Neural cell (in vitro differentiated cells): ENCODE measurements at regions not wholly inside any gene's neighbourhood (a gene's known extent, or its start where the extent isn't known, plus 50 kb on each side); places are given as distances from the start of the nearest gene placed in this dataset.

ENCODE experiments used
- H2AFZ ChIP-seq: fragments of 200-600, 300-800 bp; sonication (generic), shearing (Covaris generic); 2 replicates; pipeline ENCODE4 v1.6.0; 2014; ENCODE audit warnings: low read depth, mild to moderate bottlenecking, antibody characterized with exemption, low read length, moderate library complexity
- H3F3A ChIP-seq: fragments of 200-600 bp; shearing (Covaris generic); 2 replicates; pipeline ENCODE4 v1.6.1; 2016; ENCODE audit warnings: mild to moderate bottlenecking, moderate library complexity, mixed read lengths, antibody characterized with exemption, low read length; ENCODE audit not compliant: insufficient read depth, poor library complexity, severe bottlenecking
- H3K27ac ChIP-seq: fragments of 200-600, 300-800 bp; sonication (generic), shearing (Covaris generic); 2 replicates; pipeline ENCODE4 v1.5.1; 2014; ENCODE audit warnings: mild to moderate bottlenecking, low read length, moderate library complexity
- H3K27me3 ChIP-seq: fragments of 300-800, 200-600 bp; sonication (generic), shearing (Covaris generic); 2 replicates; pipeline ENCODE4 v1.6.0; 2014; ENCODE audit warnings: mild to moderate bottlenecking, low read depth, low read length, moderate library complexity; ENCODE audit not compliant: insufficient read depth
- H3K36me3 ChIP-seq: fragments of 300-800, 200-600 bp; sonication (generic), shearing (Covaris generic); 2 replicates; pipeline ENCODE4 v1.5.1; 2014; ENCODE audit warnings: mild to moderate bottlenecking, antibody characterized with exemption, low read length, moderate library complexity; ENCODE audit not compliant: insufficient read depth
- H3K4me2 ChIP-seq: fragments of 300-800, 200-600 bp; sonication (generic), shearing (Covaris generic); 2 replicates; pipeline ENCODE4 v1.6.0; 2014; ENCODE audit warnings: mild to moderate bottlenecking, low read length
- H3K4me3 ChIP-seq: fragments of 300-800, 200-600 bp; sonication (generic), shearing (Covaris generic); 2 replicates; pipeline ENCODE4 v1.5.1; 2014; ENCODE audit warnings: mild to moderate bottlenecking, low read length, moderate library complexity
- H3K79me2 ChIP-seq: fragments of 200-600 bp; shearing (Covaris generic); replicated peaks from 2 replicates; pipeline ENCODE4 v1.6.0; 2014; ENCODE audit warnings: mild to moderate bottlenecking, low read length, moderate library complexity; ENCODE audit not compliant: insufficient read depth
- H3K9ac ChIP-seq: fragments of 300-800, 200-600 bp; sonication (generic), shearing (Covaris generic); 2 replicates; pipeline ENCODE4 v1.6.1; 2016; ENCODE audit warnings: mild to moderate bottlenecking, low read length, mixed read lengths
- H3K9me2 ChIP-seq: fragments of 200-600 bp; shearing (Covaris generic); 2 replicates; pipeline ENCODE4 v1.6.1; 2016; ENCODE audit warnings: mild to moderate bottlenecking, low read length, mixed read lengths; ENCODE audit not compliant: insufficient read depth
- H3K9me3 ChIP-seq: fragments of 200-600, 300-800 bp; sonication (generic), shearing (Covaris generic); 2 replicates; pipeline ENCODE4 v1.6.1; 2016; ENCODE audit warnings: mild to moderate bottlenecking, mixed run types, low read length, moderate library complexity, mixed read lengths
- H4K20me1 ChIP-seq: fragments of 200-600 bp; shearing (Covaris generic); 2 replicates; pipeline ENCODE4 v1.6.1; 2016; ENCODE audit warnings: mild to moderate bottlenecking, mixed run types; ENCODE audit not compliant: insufficient read depth
- EP300 ChIP-seq: fragments of 450-650 bp; conservative IDR thresholded peaks from 2 replicates; pipeline ENCODE4 v1.6.1; 2014; ENCODE audit warnings: antibody characterized with exemption, mild to moderate bottlenecking, moderate library complexity; ENCODE audit not compliant: poor library complexity, severe bottlenecking
- EZH2 ChIP-seq: fragments of 200-600, 300-800 bp; shearing (Covaris generic), sonication (generic); IDR thresholded peaks from 2 replicates; pipeline ENCODE4 v1.6.1; 2014; ENCODE audit warnings: antibody characterized with exemption, low read length, borderline replicate concordance, mild to moderate bottlenecking; ENCODE audit not compliant: insufficient read depth, poor library complexity, severe bottlenecking
- MXI1 ChIP-seq: fragments of 450-650 bp; conservative IDR thresholded peaks from 2 replicates; pipeline ENCODE4 v1.6.1; 2014; ENCODE audit warnings: antibody characterized with exemption, mild to moderate bottlenecking; ENCODE audit not compliant: poor library complexity, severe bottlenecking
- POLR2AphosphoS5 ChIP-seq: IDR thresholded peaks from 2 replicates; pipeline ENCODE4 v1.6.1; 2012
- RAD21 ChIP-seq: fragments of 450-650 bp; conservative IDR thresholded peaks from 2 replicates; pipeline ENCODE4 v1.6.1; 2014; ENCODE audit warnings: antibody characterized with exemption, mild to moderate bottlenecking, moderate library complexity
- SMC3 ChIP-seq: fragments of 450-650 bp; conservative IDR thresholded peaks from 2 replicates; pipeline ENCODE4 v1.6.1; 2014; ENCODE audit warnings: antibody characterized with exemption, mild to moderate bottlenecking, moderate library complexity; ENCODE audit not compliant: poor library complexity
- TAF1 ChIP-seq: IDR thresholded peaks from 2 replicates; pipeline ENCODE4 v1.6.1; 2012; ENCODE audit warnings: low read depth
- TF ChIP-seq, protein P1 (sequence below): IDR thresholded peaks from 2 replicates; pipeline ENCODE4 v1.6.1; 2012; ENCODE audit warnings: borderline replicate concordance
- TF ChIP-seq, protein P2 (sequence below): fragments of 450-650 bp; IDR thresholded peaks from 2 replicates; pipeline ENCODE4 v1.5.1; 2014; ENCODE audit warnings: antibody characterized with exemption, mild to moderate bottlenecking, moderate library complexity; ENCODE audit not compliant: poor library complexity, severe bottlenecking

DNA sequence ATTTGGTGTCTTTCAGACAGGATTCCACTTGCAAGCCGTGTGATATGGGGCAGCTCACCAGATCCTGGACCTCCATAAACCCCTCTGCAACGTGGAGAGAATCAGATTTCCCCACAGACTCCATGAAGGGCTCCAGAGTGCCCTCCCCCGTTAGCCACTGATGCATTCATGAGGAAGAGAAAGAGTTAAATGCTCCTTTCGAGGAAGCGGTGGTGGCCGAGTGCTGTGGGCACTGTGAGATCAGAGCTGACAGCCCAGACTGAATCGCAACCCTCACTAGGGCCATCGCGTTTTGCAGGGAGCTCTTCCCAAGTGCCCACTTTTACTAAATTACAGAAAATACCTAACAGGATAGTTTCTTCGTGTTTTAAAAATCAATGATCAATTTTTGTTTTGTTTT is 226.3 kb upstream of the ZNF32 start:
- Histone ChIP-seq H3K27ac (no peak overlapping the region), H2AFZ (no peak overlapping the region), H3K9me2 (no peaks in the 10 kb centered on the region), H3F3A (no peaks in the 10 kb centered on the region), H3K9ac (no peak overlapping the region), H3K79me2 (no peaks in the 10 kb centered on the region), H4K20me1 (no peaks in the 10 kb centered on the region), H3K27me3 (no peaks in the 10 kb centered on the region), H3K9me3 (no peaks in the 10 kb centered on the region), H3K4me2 (no peak overlapping the region), H3K36me3 (no peaks in the 10 kb centered on the region), H3K4me3 (no peak overlapping the region)
- TF ChIP-seq EZH2 (no peak), POLR2AphosphoS5 (no peak), EP300 (no peak), MXI1 (no peak), TAF1 (no peak), RAD21 (no peak), SMC3 (no peak)
- TF ChIP-seq, protein P1, sequence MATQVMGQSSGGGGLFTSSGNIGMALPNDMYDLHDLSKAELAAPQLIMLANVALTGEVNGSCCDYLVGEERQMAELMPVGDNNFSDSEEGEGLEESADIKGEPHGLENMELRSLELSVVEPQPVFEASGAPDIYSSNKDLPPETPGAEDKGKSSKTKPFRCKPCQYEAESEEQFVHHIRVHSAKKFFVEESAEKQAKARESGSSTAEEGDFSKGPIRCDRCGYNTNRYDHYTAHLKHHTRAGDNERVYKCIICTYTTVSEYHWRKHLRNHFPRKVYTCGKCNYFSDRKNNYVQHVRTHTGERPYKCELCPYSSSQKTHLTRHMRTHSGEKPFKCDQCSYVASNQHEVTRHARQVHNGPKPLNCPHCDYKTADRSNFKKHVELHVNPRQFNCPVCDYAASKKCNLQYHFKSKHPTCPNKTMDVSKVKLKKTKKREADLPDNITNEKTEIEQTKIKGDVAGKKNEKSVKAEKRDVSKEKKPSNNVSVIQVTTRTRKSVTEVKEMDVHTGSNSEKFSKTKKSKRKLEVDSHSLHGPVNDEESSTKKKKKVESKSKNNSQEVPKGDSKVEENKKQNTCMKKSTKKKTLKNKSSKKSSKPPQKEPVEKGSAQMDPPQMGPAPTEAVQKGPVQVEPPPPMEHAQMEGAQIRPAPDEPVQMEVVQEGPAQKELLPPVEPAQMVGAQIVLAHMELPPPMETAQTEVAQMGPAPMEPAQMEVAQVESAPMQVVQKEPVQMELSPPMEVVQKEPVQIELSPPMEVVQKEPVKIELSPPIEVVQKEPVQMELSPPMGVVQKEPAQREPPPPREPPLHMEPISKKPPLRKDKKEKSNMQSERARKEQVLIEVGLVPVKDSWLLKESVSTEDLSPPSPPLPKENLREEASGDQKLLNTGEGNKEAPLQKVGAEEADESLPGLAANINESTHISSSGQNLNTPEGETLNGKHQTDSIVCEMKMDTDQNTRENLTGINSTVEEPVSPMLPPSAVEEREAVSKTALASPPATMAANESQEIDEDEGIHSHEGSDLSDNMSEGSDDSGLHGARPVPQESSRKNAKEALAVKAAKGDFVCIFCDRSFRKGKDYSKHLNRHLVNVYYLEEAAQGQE = no peak
- TF ChIP-seq, protein P2, sequence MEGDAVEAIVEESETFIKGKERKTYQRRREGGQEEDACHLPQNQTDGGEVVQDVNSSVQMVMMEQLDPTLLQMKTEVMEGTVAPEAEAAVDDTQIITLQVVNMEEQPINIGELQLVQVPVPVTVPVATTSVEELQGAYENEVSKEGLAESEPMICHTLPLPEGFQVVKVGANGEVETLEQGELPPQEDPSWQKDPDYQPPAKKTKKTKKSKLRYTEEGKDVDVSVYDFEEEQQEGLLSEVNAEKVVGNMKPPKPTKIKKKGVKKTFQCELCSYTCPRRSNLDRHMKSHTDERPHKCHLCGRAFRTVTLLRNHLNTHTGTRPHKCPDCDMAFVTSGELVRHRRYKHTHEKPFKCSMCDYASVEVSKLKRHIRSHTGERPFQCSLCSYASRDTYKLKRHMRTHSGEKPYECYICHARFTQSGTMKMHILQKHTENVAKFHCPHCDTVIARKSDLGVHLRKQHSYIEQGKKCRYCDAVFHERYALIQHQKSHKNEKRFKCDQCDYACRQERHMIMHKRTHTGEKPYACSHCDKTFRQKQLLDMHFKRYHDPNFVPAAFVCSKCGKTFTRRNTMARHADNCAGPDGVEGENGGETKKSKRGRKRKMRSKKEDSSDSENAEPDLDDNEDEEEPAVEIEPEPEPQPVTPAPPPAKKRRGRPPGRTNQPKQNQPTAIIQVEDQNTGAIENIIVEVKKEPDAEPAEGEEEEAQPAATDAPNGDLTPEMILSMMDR = no peak

DNA sequence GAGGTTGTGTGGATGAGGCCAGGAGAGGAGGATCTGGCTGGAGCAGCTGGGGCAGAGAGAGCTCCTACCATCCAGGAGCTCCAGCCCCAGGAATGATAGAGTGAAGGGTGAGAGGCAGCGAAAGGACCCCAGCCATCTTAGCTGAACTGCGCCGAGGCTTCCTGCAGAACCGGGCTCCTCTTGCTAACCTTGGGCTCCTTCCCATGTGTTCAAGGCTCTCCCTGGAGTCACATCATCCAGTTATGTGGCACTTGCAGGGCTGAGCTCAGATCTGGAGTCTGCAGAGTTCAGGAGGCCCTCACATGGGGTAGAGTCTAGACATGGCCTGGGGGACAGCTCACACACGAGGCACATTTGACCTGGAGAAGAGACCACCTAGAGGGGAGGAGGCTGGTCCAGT is 225.0 kb upstream of the ZNF32 start:
- no peak overlapping the region for H3K4me3 ChIP-seq
- H3F3A ChIP-seq = no peaks in the 10 kb centered on the region
- no peaks in the 10 kb centered on the region for H3K9me3 ChIP-seq
- TF ChIP-seq MXI1 = no peak
- no peak for TF ChIP-seq EZH2
- TF ChIP-seq, protein P1 = no peak
- no peak for TF ChIP-seq EP300
- TF ChIP-seq, protein P2 = no peak
- TF ChIP-seq POLR2AphosphoS5 = no peak
- TF ChIP-seq SMC3 = no peak
- TF ChIP-seq RAD21 = no peak
- TF ChIP-seq TAF1 = no peak
- H3K79me2 ChIP-seq = no peaks in the 10 kb centered on the region
- no peaks in the 10 kb centered on the region for H4K20me1 ChIP-seq
- H3K27me3 ChIP-seq = no peaks in the 10 kb centered on the region
- H3K4me2 ChIP-seq = no peak overlapping the region
- H2AFZ ChIP-seq = no peak overlapping the region
- H3K9ac ChIP-seq = no peak overlapping the region
- no peak overlapping the region for H3K27ac ChIP-seq
- H3K9me2 ChIP-seq = no peaks in the 10 kb centered on the region
- no peaks in the 10 kb centered on the region for H3K36me3 ChIP-seq
